Mesothelial cell of epicardium (in vitro differentiated cells): ENCODE measurements at regions not wholly inside any gene's neighbourhood (a gene's known extent, or its start where the extent isn't known, plus 50 kb on each side); places are given as distances from the start of the nearest gene placed in this dataset.

Experiments
- DNase-seq, 2 experiments: peaks; one replicate each; pipeline ENCODE4 v3.0.0; 2021; ENCODE audit warnings: low spot score in 2 of 2; ENCODE audit not compliant: unreplicated experiment in 2 of 2
- H3K27ac Mint-ChIP-seq: 2 replicates; pipeline ENCODE4 v1.8.0; 2021; ENCODE audit warnings: mixed read lengths
- H3K27me3 Mint-ChIP-seq: 2 replicates; pipeline ENCODE4 v1.8.0; 2021; ENCODE audit warnings: low read depth, mixed read lengths
- H3K36me3 Mint-ChIP-seq: 2 replicates; pipeline ENCODE4 v1.8.0; 2021; ENCODE audit warnings: mixed read lengths
- H3K4me1 Mint-ChIP-seq: 2 replicates; pipeline ENCODE4 v1.8.0; 2021; ENCODE audit warnings: mixed read lengths
- H3K4me3 Mint-ChIP-seq: 2 replicates; pipeline ENCODE4 v1.8.0; 2021; ENCODE audit warnings: mild to moderate bottlenecking, moderate library complexity, mixed read lengths
- H3K9me3 Mint-ChIP-seq: 2 replicates; pipeline ENCODE4 v1.8.0; 2021; ENCODE audit warnings: mixed read lengths
- TF ChIP-seq, protein P1 (sequence below): fragments of 200-600 bp; sonication (generic); IDR thresholded peaks from one replicate; pipeline ENCODE4 v1.5.0; 2021; ENCODE audit warnings: antibody characterized with exemption; ENCODE audit not compliant: unreplicated experiment

- peaks cover 15% of the 10 kb centered on the region for H3K9me3 Mint-ChIP-seq
- no peaks in the 10 kb centered on the region for H3K27me3 Mint-ChIP-seq
- H3K4me1 Mint-ChIP-seq: peaks cover 7% of the 10 kb centered on the region
- TF ChIP-seq, protein P1, sequence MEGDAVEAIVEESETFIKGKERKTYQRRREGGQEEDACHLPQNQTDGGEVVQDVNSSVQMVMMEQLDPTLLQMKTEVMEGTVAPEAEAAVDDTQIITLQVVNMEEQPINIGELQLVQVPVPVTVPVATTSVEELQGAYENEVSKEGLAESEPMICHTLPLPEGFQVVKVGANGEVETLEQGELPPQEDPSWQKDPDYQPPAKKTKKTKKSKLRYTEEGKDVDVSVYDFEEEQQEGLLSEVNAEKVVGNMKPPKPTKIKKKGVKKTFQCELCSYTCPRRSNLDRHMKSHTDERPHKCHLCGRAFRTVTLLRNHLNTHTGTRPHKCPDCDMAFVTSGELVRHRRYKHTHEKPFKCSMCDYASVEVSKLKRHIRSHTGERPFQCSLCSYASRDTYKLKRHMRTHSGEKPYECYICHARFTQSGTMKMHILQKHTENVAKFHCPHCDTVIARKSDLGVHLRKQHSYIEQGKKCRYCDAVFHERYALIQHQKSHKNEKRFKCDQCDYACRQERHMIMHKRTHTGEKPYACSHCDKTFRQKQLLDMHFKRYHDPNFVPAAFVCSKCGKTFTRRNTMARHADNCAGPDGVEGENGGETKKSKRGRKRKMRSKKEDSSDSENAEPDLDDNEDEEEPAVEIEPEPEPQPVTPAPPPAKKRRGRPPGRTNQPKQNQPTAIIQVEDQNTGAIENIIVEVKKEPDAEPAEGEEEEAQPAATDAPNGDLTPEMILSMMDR: no peak
- H3K36me3 Mint-ChIP-seq: no peaks in the 10 kb centered on the region
- DNase-seq: no peak
- no peak overlapping the region for H3K27ac Mint-ChIP-seq
- no peak overlapping the region for H3K4me3 Mint-ChIP-seq
Observed at GRCh38 chr18:28725876-28726275, 548.9 kb upstream of the CDH2 start.

- TF ChIP-seq, protein P1: no peak
- H3K27me3 Mint-ChIP-seq: no peaks in the 10 kb centered on the region
Observed at GRCh38 chr18:28723506-28723905, 546.6 kb upstream of the CDH2 start.

DNA sequence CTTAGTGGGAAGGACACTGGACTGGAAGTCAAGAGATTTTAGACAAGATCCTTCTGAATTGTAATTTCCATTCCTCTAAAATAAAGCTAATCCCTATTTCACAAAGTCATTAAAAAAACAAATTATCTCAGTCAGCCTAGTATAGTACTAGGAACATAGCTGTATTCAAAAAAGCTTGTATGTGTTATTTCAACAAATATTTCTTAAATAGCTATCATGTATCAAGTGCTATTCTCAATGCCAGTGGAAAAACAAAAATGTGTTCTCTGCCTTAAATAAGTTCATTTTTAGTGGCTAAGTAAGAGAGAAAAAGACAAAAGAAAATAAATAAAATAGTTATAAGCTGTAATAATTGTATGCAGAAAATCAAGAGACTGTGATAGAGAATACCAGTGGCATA lies 541.8 kb upstream of the CDH2 start:
- DNase-seq: no peak
- Mint-ChIP-seq H3K4me3 (no peak overlapping the region), H3K27me3 (no peaks in the 10 kb centered on the region), H3K36me3 (no peaks in the 10 kb centered on the region), H3K27ac (no peak overlapping the region), H3K4me1 (peaks cover 8% of the 10 kb centered on the region), H3K9me3 (peaks cover 24% of the 10 kb centered on the region)
- TF ChIP-seq, protein P1: no peak

More at GRCh38 chr18:28723506-28723905, 546.6 kb upstream of the CDH2 start:
- Mint-ChIP-seq H3K36me3 (no peaks in the 10 kb centered on the region), H3K4me1 (peaks cover 9% of the 10 kb centered on the region), H3K4me3 (no peak overlapping the region), H3K9me3 (peaks cover 15% of the 10 kb centered on the region), H3K27ac (no peak overlapping the region)
- no peak for DNase-seq

- DNase-seq: no peak
- Mint-ChIP-seq H3K27ac (no peak overlapping the region), H3K27me3 (no peaks in the 10 kb centered on the region), H3K4me1 (peaks cover 19% of the 10 kb centered on the region), H3K36me3 (no peaks in the 10 kb centered on the region), H3K4me3 (no peak overlapping the region), H3K9me3 (peaks cover 12% of the 10 kb centered on the region)
- TF ChIP-seq, protein P1: no peak
Observed at GRCh38 chr18:28716338-28716737, 539.4 kb upstream of the CDH2 start.

DNA sequence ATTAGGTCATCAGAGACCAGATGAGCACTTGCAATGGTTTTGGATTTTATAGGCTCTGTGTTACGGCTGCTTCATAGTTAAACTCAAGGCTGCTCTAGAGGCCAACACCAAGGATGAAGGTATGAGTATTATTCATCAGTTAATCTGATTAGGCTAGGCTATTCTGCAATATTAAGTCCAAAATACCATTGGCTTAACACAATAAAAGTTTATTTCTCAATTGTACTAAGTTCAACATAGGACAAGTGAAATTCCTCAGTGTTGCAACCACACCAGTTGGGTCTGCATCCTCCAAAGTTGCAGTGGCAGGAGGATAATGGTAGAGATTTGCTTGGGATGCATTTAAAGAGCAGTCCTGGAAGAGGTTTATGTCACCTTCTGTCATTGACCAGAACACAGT lies 538.3 kb upstream of the CDH2 start:
- Mint-ChIP-seq H3K9me3 (peaks cover 10% of the 10 kb centered on the region), H3K36me3 (no peaks in the 10 kb centered on the region)
- TF ChIP-seq, protein P1: no peak

GRCh38 chr18:28714498-28714897 lies 537.6 kb upstream of the CDH2 start:
- DNase-seq: no peak
- Mint-ChIP-seq H3K36me3 (no peaks in the 10 kb centered on the region), H3K4me3 (no peak overlapping the region), H3K4me1 (peaks cover 17% of the 10 kb centered on the region), H3K9me3 (peaks cover 10% of the 10 kb centered on the region), H3K27me3 (no peaks in the 10 kb centered on the region), H3K27ac (no peak overlapping the region)
- TF ChIP-seq, protein P1: no peak

More for the DNA sequence above, 538.3 kb upstream of the CDH2 start:
- Mint-ChIP-seq H3K4me1 (peaks cover 17% of the 10 kb centered on the region), H3K4me3 (no peak overlapping the region), H3K27ac (no peak overlapping the region), H3K27me3 (no peaks in the 10 kb centered on the region)
- DNase-seq: no peak
